Stomach (tissue), 8 donors: ENCODE measurements at regions not wholly inside any gene's neighbourhood (a gene's known extent, or its start where the extent isn't known, plus 50 kb on each side); places are given as distances from the start of the nearest gene placed in this dataset.

Experiments
- DNase-seq, 2 donors: peaks; one replicate each; pipeline versions ENCODE4 v3.0.0 to v3.0.0-alpha.2; 2013 to 2019
- H3K27ac ChIP-seq, 5 donors: fragments of 200-600 bp in 4 of 5; sonication (generic) in 4 of 5; one replicate each; pipeline ENCODE4 v1.5.1; 2013 to 2019; ENCODE audit warnings: mild to moderate bottlenecking in 1 of 5, moderate library complexity in 1 of 5
- H3K27me3 ChIP-seq, 3 donors: fragments of 200-600 bp; sonication (generic); one replicate each; pipeline ENCODE4 v1.5.1; 2017 to 2019; ENCODE audit warnings: mixed run types in 1 of 3
- H3K36me3 ChIP-seq, 4 donors: fragments of 200-600 bp; sonication (generic); 1 replicate in 3 of 4; 2 replicates in 1 of 4; pipeline ENCODE4 v1.5.1; 2016 to 2019
- H3K4me1 ChIP-seq, 4 donors: fragments of 200-600 bp; sonication (generic); one replicate each; pipeline ENCODE4 v1.5.1; 2016 to 2019
- H3K4me3 ChIP-seq, 4 donors: fragments of 200-600 bp; sonication (generic) in 3 of 4; one replicate each; pipeline ENCODE4 v1.5.1; 2016 to 2019; ENCODE audit warnings: mild to moderate bottlenecking in 1 of 4
- H3K9me3 ChIP-seq, 4 donors: fragments of 200-600 bp; sonication (generic); one replicate each; pipeline ENCODE4 v1.5.1; 2016 to 2019
- CTCF ChIP-seq, 7 experiments: fragments of 450-650 bp in 4 of 7; fragments of 200-600 bp in 3 of 7; sonication (generic) in 3 of 7; IDR thresholded peaks; one replicate each; pipeline ENCODE4 v1.5.1; 2016 to 2019; ENCODE audit warnings: antibody characterized with exemption in 7 of 7, control low read depth in 2 of 7, mild to moderate bottlenecking in 1 of 7
- EP300 ChIP-seq: sonication (generic); formaldehyde crosslinking; IDR thresholded peaks from one replicate; pipeline ENCODE4 v1.6.1; 2017; ENCODE audit warnings: antibody characterized with exemption
- POLR2A ChIP-seq, 4 donors: fragments of 450-650 bp; IDR thresholded peaks; one replicate each; pipeline ENCODE4 v1.6.1; 2016; ENCODE audit warnings: antibody characterized with exemption in 4 of 4, control low read depth in 2 of 4, mild to moderate bottlenecking in 1 of 4, moderate library complexity in 1 of 4
- POLR2AphosphoS5 ChIP-seq, 3 donors: sonication (generic); formaldehyde crosslinking; IDR thresholded peaks; one replicate each; pipeline ENCODE4 v1.6.1; 2016; ENCODE audit warnings: antibody characterized with exemption in 3 of 3
- WGBS, 5 donors: extraction: QIAGEN DNeasy Blood & Tissue Kit in 3 of 5; methylation state at CpG; one replicate each; pipeline versions ENCODE4 v1.1.5 to v1.1.7; 2013 to 2018; 5-methylcytosine and 5-hydroxymethylcytosine counted together
- intact Hi-C: fragments of 100-400 bp; cut with DNase I; formaldehyde crosslinking; loops from one replicate; pipeline ENCODE4 v1.15.1; 2023; ENCODE audit warnings: low total_unique reads
- small RNA-seq, 4 donors: library from RNA; depleted of rRNA; stranded (forward); fragments of <200 nt; gene quantifications; one replicate each; pipeline ENCODE3, GENCODE V24; 2016
- donor health status: healthy with polysubstance abuse.
- donor health status: Bipolar disorder and iron deficiency.
- donor health status: healthy.

GRCh38 chrX:138345801-138346200 lies 365.7 kb downstream of the FGF13 start:
- intact Hi-C loops = no loop called here
- H3K9me3 ChIP-seq = no peaks in the 10 kb centered on the region
- no peak overlapping the region for H3K4me3 ChIP-seq
- H3K4me1 ChIP-seq = no peaks in the 10 kb centered on the region
- H3K27ac ChIP-seq = no peak overlapping the region
- DNase-seq = no peak
- H3K27me3 ChIP-seq = no peaks in the 10 kb centered on the region
- no peaks in the 10 kb centered on the region for H3K36me3 ChIP-seq
- no peak for TF ChIP-seq POLR2AphosphoS5 (IDR thresholded peaks at IDR 0.05)

GRCh38 chrX:138349351-138349750 lies 362.2 kb downstream of the FGF13 start:
- H3K27me3 ChIP-seq = no peaks in the 10 kb centered on the region
- no peak overlapping the region for H3K27ac ChIP-seq
- TF ChIP-seq EP300 = no peak
- no peak for TF ChIP-seq POLR2A (IDR thresholded peaks at IDR 0.05)
- TF ChIP-seq POLR2AphosphoS5 (IDR thresholded peaks at IDR 0.05) = no peak
- no peak for TF ChIP-seq CTCF (IDR thresholded peaks at IDR 0.05)
- no peaks in the 10 kb centered on the region for H3K36me3 ChIP-seq
- no peak overlapping the region for H3K4me3 ChIP-seq
- no peak for DNase-seq
- H3K4me1 ChIP-seq = no peaks in the 10 kb centered on the region
- intact Hi-C loops = no loop called here
- H3K9me3 ChIP-seq = no peaks in the 10 kb centered on the region
- 42 to 55% (median 45%) methylated on average over 3 of the region's 3 CpGs for WGBS, 5 donors

- WGBS, 5 donors = 82 to 96% (median 93%) methylated on average over 2 of the region's 2 CpGs
- no peak for TF ChIP-seq EP300
- TF ChIP-seq POLR2AphosphoS5 (IDR thresholded peaks at IDR 0.05) = no peak
- H3K4me1 ChIP-seq = no peaks in the 10 kb centered on the region
- no peak overlapping the region for H3K27ac ChIP-seq
- H3K4me3 ChIP-seq = no peak overlapping the region
- H3K36me3 ChIP-seq = no peaks in the 10 kb centered on the region
- H3K27me3 ChIP-seq = no peaks in the 10 kb centered on the region
- H3K9me3 ChIP-seq = peaks cover 0 to 20% (median 7%) of the 10 kb centered on the region in 4 donors
- DNase-seq = no peak
- intact Hi-C loops = no loop called here
These were observed 332.6 kb downstream of the FGF13 start for GRCh38 chrX:138378876-138379275.

- Histone ChIP-seq H3K4me1 (no peaks in the 10 kb centered on the region), H3K9me3 (no peaks in the 10 kb centered on the region), H3K4me3 (no peak overlapping the region), H3K27ac (no peak overlapping the region), H3K27me3 (no peaks in the 10 kb centered on the region), H3K36me3 (no peaks in the 10 kb centered on the region)
- intact Hi-C loops = no loop called here
- no peak for DNase-seq
- TF ChIP-seq CTCF (IDR thresholded peaks at IDR 0.05) (no peak), EP300 (no peak), POLR2AphosphoS5 (IDR thresholded peaks at IDR 0.05) (no peak), POLR2A (IDR thresholded peaks at IDR 0.05) (no peak)
- 61 to 82% (median 70%) methylated on average over 3 of the region's 3 CpGs for WGBS, 5 donors
These were observed 303.4 kb downstream of the FGF13 start for GRCh38 chrX:138408101-138408500.

- H3K4me3 ChIP-seq = no peak overlapping the region
- DNase-seq = no peak
- TF ChIP-seq CTCF (IDR thresholded peaks at IDR 0.05) (no peak), EP300 (no peak)
- no peaks in the 10 kb centered on the region for H3K9me3 ChIP-seq
- WGBS, 5 donors = 54 to 86% (median 65%) methylated on average over 1 to 2 of the region's 2 CpGs
- H3K27me3 ChIP-seq = no peaks in the 10 kb centered on the region
- no peak overlapping the region for H3K27ac ChIP-seq
- no peaks in the 10 kb centered on the region for H3K36me3 ChIP-seq
- intact Hi-C loops = no loop called here
- no peaks in the 10 kb centered on the region for H3K4me1 ChIP-seq
These were observed 300.5 kb downstream of the FGF13 start for GRCh38 chrX:138411048-138411447.

Small RNA genes in the stretch of these regions (small RNA-seq; reads per million reads assigned to genes)
- gene RN7SKP31 (0 reads per million in 4 donors), gene RNU6-985P (0 reads per million in 4 donors)
